Fibroblast of lung (primary cell): ENCODE measurements at regions not wholly inside any gene's neighbourhood (a gene's known extent, or its start where the extent isn't known, plus 50 kb on each side); places are given as distances from the start of the nearest gene placed in this dataset.

Experiments used
- DNase-seq, 2 donors: peaks; one replicate each; pipeline versions ENCODE4 v3.0.0 to v3.0.0-alpha.2; 2010; ENCODE audit warnings: low read depth in 2 of 2
- H2AFZ ChIP-seq: 2 replicates; pipeline ENCODE4 v1.5.1; 2012; ENCODE audit warnings: low read length, control low read depth, inconsistent platforms
- H3K27ac ChIP-seq: 2 replicates; pipeline ENCODE4 v1.5.1; 2011; ENCODE audit warnings: low read length, control low read depth; ENCODE audit not compliant: insufficient read depth
- H3K27me3 ChIP-seq: 2 replicates; pipeline ENCODE4 v1.5.1; 2011; ENCODE audit warnings: mild to moderate bottlenecking, low read length; ENCODE audit not compliant: control insufficient read depth, insufficient read depth
- H3K36me3 ChIP-seq: 2 replicates; pipeline ENCODE4 v1.5.1; 2011; ENCODE audit warnings: low read length; ENCODE audit not compliant: control insufficient read depth, insufficient read depth
- H3K4me1 ChIP-seq: 2 replicates; pipeline ENCODE4 v1.5.1; 2011; ENCODE audit warnings: low read length; ENCODE audit not compliant: control insufficient read depth, insufficient read depth; ENCODE audit errors: extremely low read depth
- H3K4me2 ChIP-seq: 2 replicates; pipeline ENCODE4 v1.5.1; 2011; ENCODE audit warnings: low read length, control low read depth; ENCODE audit not compliant: insufficient read depth; ENCODE audit errors: extremely low read depth
- H3K4me3 ChIP-seq, 4 experiments: fragments of 200-600 bp in 1 of 4; sonication (generic) in 1 of 4; replicated peaks in 1 of 4; 2 replicates each; pipeline ENCODE4 v1.5.1; 2011 to 2016; ENCODE audit warnings: low read length in 4 of 4, low read depth in 3 of 4, mild to moderate bottlenecking in 3 of 4, control low read depth in 2 of 4, inconsistent platforms in 1 of 4, mixed read lengths in 1 of 4; ENCODE audit not compliant: insufficient read depth in 1 of 4; ENCODE audit errors: control extremely low read depth in 1 of 4
- H3K79me2 ChIP-seq: 2 replicates; pipeline ENCODE4 v1.5.1; 2012; ENCODE audit warnings: mild to moderate bottlenecking, low read length, inconsistent platforms; ENCODE audit not compliant: control insufficient read depth, insufficient read depth
- H3K9ac ChIP-seq: 2 replicates; pipeline ENCODE4 v1.5.1; 2011; ENCODE audit warnings: mild to moderate bottlenecking, low read length, control low read depth; ENCODE audit not compliant: insufficient read depth
- H3K9me3 ChIP-seq: 2 replicates; pipeline ENCODE4 v1.5.1; 2012; ENCODE audit warnings: low read depth, low read length; ENCODE audit not compliant: control insufficient read depth, insufficient read depth
- H4K20me1 ChIP-seq: 2 replicates; pipeline ENCODE4 v1.5.1; 2011; ENCODE audit warnings: low read length; ENCODE audit not compliant: control insufficient read depth, insufficient read depth; ENCODE audit errors: extremely low read depth
- CTCF ChIP-seq, 2 donors: IDR thresholded peaks in 1 of 2; conservative IDR thresholded peaks in 1 of 2; 1 replicate in 1 of 2; 2 replicates in 1 of 2; pipeline ENCODE4 v1.5.1; 2011 to 2012; ENCODE audit warnings: low read length in 2 of 2, control low read depth in 1 of 2, inconsistent platforms in 1 of 2, low read depth in 1 of 2, mild to moderate bottlenecking in 1 of 2
- EZH2 ChIP-seq: IDR thresholded peaks from 2 replicates; pipeline ENCODE4 v1.5.1; 2012; ENCODE audit warnings: low read length, control low read depth, mild to moderate bottlenecking; ENCODE audit errors: missing control alignments

GRCh38 chr2:139162957-139163356 lies 382.8 kb upstream of the NXPH2 start:
- H4K20me1 ChIP-seq, result no peaks in the 10 kb centered on the region
- no peak for DNase-seq
- no peaks in the 10 kb centered on the region for H3K79me2 ChIP-seq
- TF ChIP-seq EZH2 (no peak), CTCF (conservative IDR thresholded peaks at IDR 0.05 in 1 of 2, IDR thresholded peaks at IDR 0.05 in 1 of 2; ENCODE audit: low read depth in 1 of 2, low read length in 2 of 2) (no peak)
- H3K27me3 ChIP-seq, result no peaks in the 10 kb centered on the region
- no peak overlapping the region for H3K27ac ChIP-seq
- H3K4me2 ChIP-seq, result no peak overlapping the region
- no peaks in the 10 kb centered on the region for H3K4me1 ChIP-seq
- H3K9me3 ChIP-seq, result no peaks in the 10 kb centered on the region
- H3K4me3 ChIP-seq, result no peak overlapping the region
- no peaks in the 10 kb centered on the region for H3K36me3 ChIP-seq
- H2AFZ ChIP-seq, result no peak overlapping the region
- no peak overlapping the region for H3K9ac ChIP-seq

- H3K9ac ChIP-seq, result no peak overlapping the region
- no peaks in the 10 kb centered on the region for H3K9me3 ChIP-seq
- H2AFZ ChIP-seq, result no peak overlapping the region
- no peaks in the 10 kb centered on the region for H3K27me3 ChIP-seq
- H3K4me3 ChIP-seq, result no peak overlapping the region
- TF ChIP-seq EZH2 (no peak), CTCF (conservative IDR thresholded peaks at IDR 0.05 in 1 of 2, IDR thresholded peaks at IDR 0.05 in 1 of 2; ENCODE audit: low read depth in 1 of 2, low read length in 2 of 2) (no peak)
- DNase-seq, result no peak
- no peaks in the 10 kb centered on the region for H3K4me1 ChIP-seq
- H3K4me2 ChIP-seq, result no peak overlapping the region
- no peaks in the 10 kb centered on the region for H3K36me3 ChIP-seq
- no peak overlapping the region for H3K27ac ChIP-seq
- H3K79me2 ChIP-seq, result no peaks in the 10 kb centered on the region
- H4K20me1 ChIP-seq, result no peaks in the 10 kb centered on the region
Measured at GRCh38 chr2:139162456-139162855, 382.3 kb upstream of the NXPH2 start.

GRCh38 chr2:139160836-139161235 lies 380.6 kb upstream of the NXPH2 start:
- Histone ChIP-seq H3K4me2 (no peak overlapping the region), H3K4me3 (no peak overlapping the region), H3K36me3 (no peaks in the 10 kb centered on the region), H3K9ac (no peak overlapping the region), H3K79me2 (no peaks in the 10 kb centered on the region), H2AFZ (no peak overlapping the region), H3K9me3 (no peaks in the 10 kb centered on the region), H4K20me1 (no peaks in the 10 kb centered on the region), H3K27me3 (no peaks in the 10 kb centered on the region), H3K27ac (no peak overlapping the region), H3K4me1 (no peaks in the 10 kb centered on the region)
- TF ChIP-seq CTCF (conservative IDR thresholded peaks at IDR 0.05 in 1 of 2, IDR thresholded peaks at IDR 0.05 in 1 of 2; ENCODE audit: low read depth in 1 of 2, low read length in 2 of 2) (no peak), EZH2 (no peak)
- no peak for DNase-seq
